ENCODE measurements at regions not wholly inside any gene's neighbourhood (a gene's known extent, or its start where the extent isn't known, plus 50 kb on each side); places are given as distances from the start of the nearest gene placed in this dataset.

- no peak for DNase-seq (ENCODE audit: low read depth, low spot score)
Measured at GRCh38 chr2:7999683-8000476, 682.0 kb upstream of the ID2 start.

DNA sequence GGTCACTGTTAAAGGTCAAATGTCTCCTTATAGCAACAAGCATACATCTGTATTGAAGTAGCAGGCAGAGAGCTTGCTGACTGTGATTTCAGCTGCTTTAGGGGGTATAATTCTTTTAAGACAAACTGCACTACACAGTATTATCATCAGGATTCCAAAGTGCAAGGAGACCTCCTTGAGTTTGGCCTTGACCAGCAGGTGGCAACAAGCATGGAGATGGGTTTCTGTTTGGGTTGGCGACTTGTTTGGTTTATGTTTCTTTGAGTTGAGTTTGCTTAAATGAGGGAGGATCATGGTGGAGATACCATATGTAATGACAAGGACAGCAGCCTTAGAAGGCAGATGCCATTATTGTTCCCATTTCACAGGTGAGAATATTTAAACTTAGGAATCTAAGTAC is 681.0 kb upstream of the ID2 start:
- peak; percentile 23 for DNase-seq (ENCODE audit: low read depth, low spot score)

DNA sequence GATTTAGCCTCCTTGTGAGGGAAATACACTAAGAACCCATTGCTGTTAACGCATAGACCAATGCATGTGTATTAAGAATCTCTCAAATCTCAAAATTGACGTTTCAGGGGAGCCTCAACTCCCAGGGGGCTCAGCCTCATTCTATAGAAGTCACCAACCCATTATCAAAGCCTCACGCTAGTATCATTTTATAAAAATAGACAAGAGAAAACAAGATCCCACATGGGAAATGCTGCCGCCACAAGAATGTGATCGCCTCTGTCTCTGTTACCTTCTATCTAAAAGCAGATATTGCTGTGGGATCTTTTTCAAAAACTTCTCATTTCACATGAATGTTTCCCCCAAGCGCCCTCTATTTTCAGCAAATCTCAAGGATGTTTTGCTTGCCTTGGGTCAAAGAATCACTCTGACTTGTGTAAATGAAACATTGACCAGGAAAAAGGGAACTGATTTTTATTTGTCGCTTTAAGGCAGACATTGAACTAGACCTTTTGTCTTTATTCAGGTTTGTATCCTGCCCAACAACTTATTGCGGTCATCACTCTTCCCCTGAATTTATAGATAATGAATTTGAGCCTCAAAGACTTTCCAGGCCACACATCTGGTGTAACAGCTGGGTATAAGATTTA is 679.0 kb upstream of the ID2 start:
- no peak for DNase-seq (ENCODE audit: low read depth, low spot score)

- no peak for DNase-seq (ENCODE audit: low read depth, low spot score)
Measured at GRCh38 chr2:8003462-8004075, 678.3 kb upstream of the ID2 start.

GRCh38 chr2:8004250-8004681 is 677.6 kb upstream of the ID2 start:
- no peak for DNase-seq (ENCODE audit: low read depth, low spot score)

- no peak for DNase-seq (ENCODE audit: low read depth, low spot score)
Measured at GRCh38 chr2:8006181-8006580, 675.7 kb upstream of the ID2 start.

DNA sequence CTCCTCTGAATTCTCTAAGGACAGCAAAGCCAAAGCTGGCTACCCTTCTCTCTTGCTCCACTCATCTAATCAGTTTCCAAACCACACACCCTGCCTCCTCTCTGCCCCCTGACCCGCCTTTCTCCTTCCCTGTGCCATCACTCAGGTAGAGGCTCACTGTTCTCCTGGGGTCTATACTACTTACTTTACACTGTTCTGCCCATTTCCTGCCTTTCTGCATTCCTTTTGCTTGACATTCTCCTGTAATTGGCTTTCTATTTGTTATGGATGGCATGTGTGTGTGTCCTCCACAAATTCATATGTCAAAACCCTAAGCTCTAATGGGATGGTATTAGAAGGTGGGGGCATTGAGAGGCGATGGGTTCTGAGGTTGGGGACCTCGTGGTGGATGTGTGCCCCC is 675.2 kb upstream of the ID2 start:
- no peak for DNase-seq (ENCODE audit: low read depth, low spot score)

- DNase-seq (ENCODE audit: low read depth, low spot score), result no peak
Measured at GRCh38 chr2:8009010-8009597, 672.8 kb upstream of the ID2 start.

- no peak for DNase-seq (ENCODE audit: low read depth, low spot score)
Measured at GRCh38 chr2:8015848-8016600, 665.8 kb upstream of the ID2 start.

DNA sequence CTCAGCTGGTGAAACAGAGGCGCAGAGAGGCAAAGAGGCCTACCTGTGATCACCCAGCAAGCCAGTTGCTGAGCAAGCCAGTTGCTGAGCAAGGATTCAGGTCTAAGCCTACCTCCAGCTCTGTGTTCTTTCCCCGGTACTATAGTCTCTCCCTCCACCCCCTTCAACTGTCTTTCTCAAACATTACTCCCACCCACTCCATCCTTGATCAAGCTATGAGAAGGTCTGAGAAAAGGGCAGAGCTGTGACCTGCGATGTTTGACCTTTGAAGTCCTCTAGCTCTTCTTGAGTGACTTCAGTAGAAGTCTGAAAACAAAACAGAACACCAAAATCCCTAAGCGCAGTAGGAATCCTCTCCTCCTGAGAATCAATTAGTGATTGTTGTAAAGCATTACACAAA is 665.2 kb upstream of the ID2 start:
- no peak for DNase-seq (ENCODE audit: low read depth, low spot score)

DNA sequence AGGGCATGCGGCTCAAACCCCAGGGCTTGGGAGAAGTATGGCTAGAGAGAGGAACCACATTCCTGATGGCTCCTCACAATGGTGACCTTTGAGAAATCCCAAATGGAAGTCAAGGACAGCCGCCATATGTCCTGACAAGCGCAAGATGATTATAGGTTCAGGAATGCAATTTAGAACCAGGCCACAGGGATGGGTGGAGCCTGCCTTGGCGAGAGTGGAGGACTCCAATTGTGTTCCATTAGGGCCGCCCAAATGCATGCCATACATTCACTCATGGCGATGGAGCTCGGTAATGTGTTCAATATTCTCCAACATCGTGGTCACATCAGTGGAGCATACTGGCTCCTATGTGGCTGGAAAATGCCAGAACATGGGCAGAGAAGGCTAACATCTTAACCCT is 662.9 kb upstream of the ID2 start:
- DNase-seq (ENCODE audit: low read depth, low spot score), result no peak

DNA sequence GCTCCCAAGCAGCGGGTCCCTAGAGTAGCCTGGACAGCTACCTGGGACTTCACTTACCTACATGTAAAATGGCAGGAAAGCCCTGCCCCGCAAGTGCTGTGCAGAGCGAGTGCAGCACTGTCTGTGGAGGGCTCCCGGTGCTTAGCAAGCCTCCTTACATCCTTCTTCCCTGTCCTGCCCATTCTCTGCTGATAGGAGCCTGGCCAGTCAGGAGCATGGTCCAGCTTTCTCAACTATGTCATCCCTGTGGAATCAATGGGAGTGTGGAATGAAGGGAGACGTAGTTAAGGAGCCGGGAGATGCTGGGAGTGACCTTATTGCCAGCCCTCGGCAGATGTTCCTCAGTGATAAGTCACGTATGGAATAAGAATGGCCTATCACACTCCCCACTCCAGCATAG is 661.9 kb upstream of the ID2 start:
- no peak for DNase-seq (ENCODE audit: low read depth, low spot score)

DNA sequence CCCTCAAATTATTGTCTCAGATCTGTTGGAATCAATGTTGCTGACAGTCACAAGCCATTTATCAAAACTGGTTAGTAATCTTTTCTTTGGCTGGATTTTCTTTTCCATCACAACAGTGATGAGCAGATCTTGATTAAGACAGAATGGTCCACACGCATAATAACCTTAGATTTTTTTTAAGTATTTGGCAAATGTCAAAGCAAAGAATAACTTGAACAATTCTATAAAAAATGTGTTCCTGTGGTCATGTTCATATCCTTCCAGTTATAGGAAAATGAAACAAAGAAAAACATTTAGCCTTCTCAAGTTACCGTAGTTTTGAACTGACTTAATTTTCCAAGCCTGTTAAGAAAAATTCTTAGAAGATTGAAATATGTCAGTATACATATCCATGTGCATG is 659.9 kb upstream of the ID2 start:
- DNase-seq (ENCODE audit: low read depth, low spot score), result no peak

DNA sequence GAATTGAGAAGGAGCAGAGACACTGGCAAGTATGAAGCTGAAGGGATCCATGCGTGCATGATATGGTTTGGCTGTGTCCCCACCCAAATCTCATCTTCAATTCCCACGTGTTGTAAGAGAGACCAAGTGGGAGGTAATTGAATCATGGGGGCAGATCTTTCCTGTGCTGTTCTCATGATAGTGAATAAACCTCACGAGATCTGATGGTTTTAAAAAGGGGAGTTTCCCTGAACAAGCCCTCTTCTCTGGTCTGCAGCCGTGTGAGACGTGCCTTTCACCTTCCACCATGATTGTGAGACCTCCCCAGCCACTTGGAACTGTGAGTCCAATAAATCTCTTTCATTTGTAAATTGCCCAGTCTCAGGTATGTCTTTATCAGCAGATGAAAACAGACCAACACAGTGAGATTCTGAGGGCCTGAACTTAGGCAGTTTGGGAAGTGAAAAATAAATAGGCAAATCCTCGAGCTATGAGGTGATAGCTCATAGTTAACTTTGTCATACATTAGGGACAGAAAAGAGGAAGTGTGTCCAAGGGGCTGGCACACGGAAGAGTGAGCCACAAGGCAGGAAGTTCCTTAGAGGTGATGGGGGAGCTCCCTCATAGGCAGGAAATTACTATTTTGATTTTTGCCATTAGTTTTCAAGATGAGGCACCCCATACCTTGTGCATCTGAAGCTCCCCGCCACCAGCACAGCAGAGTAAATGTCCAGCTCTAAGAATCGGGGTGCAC is 658.8 kb upstream of the ID2 start:
- DNase-seq (ENCODE audit: low read depth, low spot score), result no peak

- no peak for DNase-seq (ENCODE audit: low read depth, low spot score)
Measured at GRCh38 chr2:8024506-8024905, 657.4 kb upstream of the ID2 start.

GRCh38 chr2:8026381-8026780 is 655.5 kb upstream of the ID2 start:
- DNase-seq (ENCODE audit: low read depth, low spot score), result no peak

DNA sequence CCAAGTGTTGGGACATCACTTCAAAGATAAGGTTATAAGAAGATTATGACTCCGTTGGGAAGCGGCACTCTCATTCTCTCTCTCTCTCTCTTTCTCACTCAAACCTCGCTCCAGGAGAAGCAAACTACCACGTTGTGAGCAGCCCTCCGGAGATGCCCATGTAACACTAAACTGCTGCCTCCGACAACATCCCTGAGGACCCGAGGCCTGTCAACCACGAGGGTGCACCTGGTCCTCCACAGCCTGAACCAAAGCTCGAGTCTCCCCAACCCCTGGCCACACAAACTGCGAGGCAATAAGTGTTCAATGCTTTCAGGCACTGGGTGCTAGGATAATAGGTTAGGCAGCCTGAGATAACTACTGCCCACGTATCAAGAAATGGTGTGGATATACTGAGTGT is 654.5 kb upstream of the ID2 start:
- DNase-seq (ENCODE audit: low read depth, low spot score), result no peak

DNA sequence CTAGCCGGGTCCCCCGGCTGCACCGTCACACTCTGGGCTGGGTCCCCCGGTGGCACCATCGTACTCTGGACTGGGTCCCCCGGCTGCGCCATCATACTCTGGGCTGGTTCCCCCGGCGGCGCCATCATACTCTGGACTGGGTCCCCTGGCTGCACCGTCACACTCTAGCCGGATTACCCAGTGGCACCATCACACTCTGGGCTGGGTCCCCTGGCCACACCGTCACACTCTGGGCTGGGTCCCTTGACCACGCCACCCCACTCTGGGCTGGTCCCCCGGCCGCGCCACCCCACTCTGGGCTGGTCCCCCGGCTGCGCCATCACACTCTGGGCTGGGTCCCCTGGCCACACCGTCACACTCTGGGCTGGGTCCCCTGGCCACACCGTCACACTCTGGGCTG is 653.8 kb upstream of the ID2 start:
- DNase-seq (ENCODE audit: low read depth, low spot score), result no peak

GRCh38 chr2:8028436-8028835 is 653.4 kb upstream of the ID2 start:
- no peak for DNase-seq (ENCODE audit: low read depth, low spot score)

DNA sequence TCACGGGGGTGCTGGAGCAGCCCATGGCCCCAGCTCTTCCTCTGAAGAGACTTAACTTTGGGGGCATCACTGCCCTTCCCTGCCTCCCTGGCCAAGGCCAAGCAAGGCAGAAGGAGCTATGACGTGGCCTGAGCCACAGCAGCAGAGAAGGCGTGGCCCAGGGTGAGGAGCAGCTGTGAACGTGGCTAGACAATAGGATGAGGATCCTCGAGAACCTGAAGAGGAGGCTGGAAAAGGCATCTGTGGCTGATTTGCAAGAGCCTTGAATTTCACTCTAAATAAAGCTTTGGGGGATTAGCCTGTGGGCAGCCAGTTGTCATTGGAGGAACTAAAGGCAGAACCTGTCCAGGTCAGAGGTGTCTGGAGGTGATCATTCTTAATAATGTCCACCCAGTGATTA is 652.9 kb upstream of the ID2 start:
- DNase-seq (ENCODE audit: low read depth, low spot score), result no peak

- no peak for DNase-seq (ENCODE audit: low read depth, low spot score)
Measured at GRCh38 chr2:8030573-8031303, 651.1 kb upstream of the ID2 start.

All from smooth muscle cell of the brain vasculature (primary cell).